MM.1S (cell line): ENCODE measurements at regions not wholly inside any gene's neighbourhood (a gene's known extent, or its start where the extent isn't known, plus 50 kb on each side); places are given as distances from the start of the nearest gene placed in this dataset.
"Not testable (repeated sequence)": the region's sequence is repeated elsewhere in the genome, so short reads cannot be mapped to it uniquely, and the experiment has no call there.

Experiments used
- CTCF ChIP-seq: fragments of 300-600 bp; sonication (generic); IDR thresholded peaks from 2 replicates; pipeline ENCODE4 v1.5.1; 2016; ENCODE audit warnings: antibody characterized with exemption, low read length, mixed read lengths
- EZH2 ChIP-seq: fragments of 300-600 bp; sonication (generic); optimal IDR thresholded peaks from 2 replicates; pipeline ENCODE3; 2017; ENCODE audit warnings: low read depth, mild to moderate bottlenecking, antibody characterized with exemption, low read length, mixed read lengths
- EZH2phosphoT487 ChIP-seq: fragments of 300-600 bp; sonication (generic); IDR thresholded peaks from 2 replicates; pipeline ENCODE4 v1.6.1; 2018; ENCODE audit warnings: antibody characterized with exemption, low read length

DNA sequence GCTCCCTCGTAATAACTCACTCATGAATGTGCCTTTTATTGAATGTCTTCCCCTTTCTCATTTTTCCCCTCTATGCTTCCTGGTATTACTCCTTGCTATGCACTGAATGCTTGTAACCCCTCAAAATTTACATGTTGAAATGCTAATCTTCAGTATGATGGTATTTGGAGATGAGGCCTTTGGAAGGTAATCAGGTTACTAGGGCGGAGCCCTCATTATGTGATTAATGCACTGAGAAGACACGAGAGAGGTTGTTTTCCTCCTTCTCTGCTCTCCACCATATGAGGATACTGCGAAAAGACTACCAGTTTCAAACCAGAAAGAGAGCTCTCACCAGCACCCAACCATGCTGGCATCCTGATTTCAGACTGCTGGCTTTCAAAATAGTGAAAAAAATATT, 52.2 kb upstream of the LANCL3 start:
- not testable (repeated sequence) for TF ChIP-seq CTCF, EZH2phosphoT487, EZH2
